Peyer's patch (tissue), 4 donors: ENCODE measurements at regions not wholly inside any gene's neighbourhood (a gene's known extent, or its start where the extent isn't known, plus 50 kb on each side); places are given as distances from the start of the nearest gene placed in this dataset.

Experiments used
- CTCF ChIP-seq, 6 experiments: fragments of 450-650 bp in 4 of 6; fragments of 200-600 bp in 2 of 6; sonication (generic) in 1 of 6; IDR thresholded peaks; one replicate each; pipeline ENCODE4 v1.5.1; 2017 to 2019; ENCODE audit warnings: antibody characterized with exemption in 6 of 6, mild to moderate bottlenecking in 3 of 6, moderate library complexity in 1 of 6
- POLR2A ChIP-seq, 2 donors: fragments of 450-650 bp; IDR thresholded peaks; one replicate each; pipeline ENCODE4 v1.5.1; 2017; ENCODE audit warnings: antibody characterized with exemption in 2 of 2, mild to moderate bottlenecking in 2 of 2, moderate library complexity in 2 of 2

- TF ChIP-seq CTCF (IDR thresholded peaks at IDR 0.05) (no peak), POLR2A (IDR thresholded peaks at IDR 0.05) (no peak)
Observed at GRCh38 chr1:95340061-95340460, 106.1 kb downstream of the RWDD3 start.
